ENCODE measurements at regions not wholly inside any gene's neighbourhood (a gene's known extent, or its start where the extent isn't known, plus 50 kb on each side); places are given as distances from the start of the nearest gene placed in this dataset.

DNA sequence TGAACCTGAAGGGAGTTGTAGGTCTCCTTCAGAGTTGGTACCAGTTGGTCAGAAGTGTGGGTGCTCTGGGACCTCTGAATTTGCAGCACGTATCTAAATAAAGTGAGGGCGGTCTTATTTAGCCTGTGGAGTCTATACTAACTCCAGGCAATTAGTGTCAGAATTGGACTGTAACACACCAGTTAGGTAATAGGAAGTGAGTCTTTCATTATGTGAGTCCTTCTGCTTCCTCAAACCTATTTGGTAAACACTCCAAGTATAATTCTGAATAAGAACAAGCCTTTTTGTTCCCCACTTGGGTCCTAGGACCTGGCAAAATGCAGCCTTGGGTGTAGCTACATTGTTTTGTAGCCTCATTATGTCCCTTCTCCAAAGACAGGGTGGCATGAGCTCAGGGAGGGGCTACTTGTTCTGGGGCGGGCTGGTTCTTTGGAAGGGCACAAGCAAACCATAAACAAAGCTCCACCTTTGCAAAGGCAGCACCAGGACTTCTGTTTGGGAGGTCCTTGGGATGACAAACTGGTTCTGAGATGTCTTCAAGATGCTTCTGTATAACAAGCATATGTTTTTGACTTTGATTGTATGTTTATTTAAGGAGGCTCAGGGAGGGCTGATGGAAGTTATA, 418.0 kb downstream of the ZNF536 start:
- H3K4me3 ChIP-seq (ENCODE audit: low read depth, low read length) = no peak overlapping the region
- ChIA-PET POLR2A (no interaction called here), CTCF (interaction anchor here (1.2 kb wide), 1 partner anchor 1434 kb away, joined by 4 read pairs; no protein-coding TSS in a partner anchor)
- H3K36me3 ChIP-seq (ENCODE audit: control insufficient read depth, insufficient read depth, low read length) = no peaks in the 10 kb centered on the region
- H3K27me3 ChIP-seq (ENCODE audit: control insufficient read depth, insufficient read depth, low read length) = no peaks in the 10 kb centered on the region
- no peak for TF ChIP-seq CTCF (IDR thresholded peaks at IDR 0.05; ENCODE audit: insufficient read depth, low read depth, low read length)
- no peak for DNase-seq (ENCODE audit: low read depth)

DNA sequence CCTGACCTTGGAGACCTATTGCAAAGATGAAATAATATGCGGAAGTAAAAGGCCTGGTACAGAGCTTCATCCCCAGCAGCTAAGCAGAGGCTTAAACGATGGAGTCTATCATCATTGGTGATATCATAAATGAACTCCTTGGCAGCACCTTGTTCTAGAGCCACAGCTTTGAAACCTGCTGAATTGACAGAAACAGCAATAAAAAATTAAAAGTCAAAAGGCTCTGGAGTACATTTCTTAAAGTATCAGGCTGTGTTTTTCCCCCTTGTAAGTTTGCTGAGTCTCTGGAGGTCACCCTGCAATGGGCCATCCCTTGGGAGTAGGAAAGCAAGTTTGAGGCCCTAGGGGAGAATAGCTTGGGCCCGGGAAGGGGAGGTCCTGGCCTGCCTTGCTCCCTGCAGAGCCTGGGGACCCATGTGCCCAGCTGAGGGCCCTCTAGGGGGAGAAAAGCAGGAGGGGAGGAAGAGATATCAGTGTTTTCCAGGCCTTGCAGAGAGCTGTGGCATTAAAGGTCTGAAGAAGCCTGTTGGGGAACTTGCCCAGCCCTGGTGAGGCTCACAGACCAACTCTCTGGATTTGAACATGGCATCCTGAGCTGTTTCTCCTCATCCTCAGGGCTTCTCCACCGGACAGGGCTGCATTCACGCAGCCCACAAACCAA, 416.1 kb downstream of the ZNF536 start:
- POLR2A ChIA-PET = no interaction called here
- no peak for TF ChIP-seq CTCF (IDR thresholded peaks at IDR 0.05; ENCODE audit: insufficient read depth, low read depth, low read length)
- H3K27me3 ChIP-seq (ENCODE audit: control insufficient read depth, insufficient read depth, low read length) = no peaks in the 10 kb centered on the region
- H3K36me3 ChIP-seq (ENCODE audit: control insufficient read depth, insufficient read depth, low read length) = no peaks in the 10 kb centered on the region
- CTCF ChIA-PET = interaction anchor here (0.8 kb wide), 1 partner anchor 9 kb away, joined by 3 read pairs; no protein-coding TSS in a partner anchor
- no peak for DNase-seq (ENCODE audit: low read depth)
- no peak overlapping the region for H3K4me3 ChIP-seq (ENCODE audit: low read depth, low read length)

GRCh38 chr19:30785458-30786137, 413.4 kb downstream of the ZNF536 start:
- ChIA-PET CTCF (interaction anchor here (1.0 to 2.3 kb wide), 7 partner anchors 11 to 1439 kb away, joined by 3 to 17 read pairs (median 5); no protein-coding TSS in a partner anchor), POLR2A (no interaction called here)
- H3K4me3 ChIP-seq (ENCODE audit: low read depth, low read length) = no peak overlapping the region
- H3K27me3 ChIP-seq (ENCODE audit: control insufficient read depth, insufficient read depth, low read length) = no peaks in the 10 kb centered on the region
- no peaks in the 10 kb centered on the region for H3K36me3 ChIP-seq (ENCODE audit: control insufficient read depth, insufficient read depth, low read length)
- DNase-seq (ENCODE audit: low read depth) = no peak
- no peak for TF ChIP-seq CTCF (IDR thresholded peaks at IDR 0.05; ENCODE audit: insufficient read depth, low read depth, low read length)

DNA sequence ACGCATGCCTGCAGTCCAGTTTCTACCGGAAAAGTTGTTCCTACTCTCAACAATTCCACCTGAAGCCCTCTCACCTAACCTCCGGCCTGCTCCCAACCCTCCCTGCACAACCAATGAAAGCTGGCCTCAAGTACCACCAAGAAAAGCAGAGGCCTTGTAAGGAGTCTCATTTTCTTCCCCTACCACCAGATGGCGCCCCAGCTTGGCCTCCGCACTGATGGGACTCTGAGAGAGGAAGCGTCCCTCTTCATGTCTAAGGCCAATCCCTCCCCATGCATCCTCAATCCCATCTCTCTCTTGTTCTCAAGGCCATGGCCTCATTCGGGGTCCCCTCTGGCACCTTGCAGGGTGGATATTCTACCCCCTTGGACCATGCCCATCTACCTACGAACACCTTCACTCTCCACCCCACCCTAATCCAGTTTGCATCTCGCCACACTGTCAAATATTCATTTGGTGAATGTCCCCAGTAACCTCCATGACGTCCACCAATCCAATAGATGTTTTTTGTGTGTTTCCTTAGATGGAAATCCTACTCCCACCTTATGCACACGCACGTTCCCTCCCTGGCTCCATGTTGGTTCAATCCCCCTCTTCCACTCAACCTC, 412.8 kb downstream of the ZNF536 start:
- Histone ChIP-seq H3K36me3 (ENCODE audit: control insufficient read depth, insufficient read depth, low read length) (no peaks in the 10 kb centered on the region), H3K4me3 (ENCODE audit: low read depth, low read length) (no peak overlapping the region), H3K27me3 (ENCODE audit: control insufficient read depth, insufficient read depth, low read length) (no peaks in the 10 kb centered on the region)
- peak; percentile 70 for TF ChIP-seq CTCF (IDR thresholded peaks at IDR 0.05; ENCODE audit: insufficient read depth, low read depth, low read length)
- ChIA-PET POLR2A (no interaction called here), CTCF (interaction anchor here (0.9 to 2.3 kb wide), 8 partner anchors 9 to 1440 kb away, joined by 3 to 17 read pairs (median 4); no protein-coding TSS in a partner anchor)
- no peak for DNase-seq (ENCODE audit: low read depth)

DNA sequence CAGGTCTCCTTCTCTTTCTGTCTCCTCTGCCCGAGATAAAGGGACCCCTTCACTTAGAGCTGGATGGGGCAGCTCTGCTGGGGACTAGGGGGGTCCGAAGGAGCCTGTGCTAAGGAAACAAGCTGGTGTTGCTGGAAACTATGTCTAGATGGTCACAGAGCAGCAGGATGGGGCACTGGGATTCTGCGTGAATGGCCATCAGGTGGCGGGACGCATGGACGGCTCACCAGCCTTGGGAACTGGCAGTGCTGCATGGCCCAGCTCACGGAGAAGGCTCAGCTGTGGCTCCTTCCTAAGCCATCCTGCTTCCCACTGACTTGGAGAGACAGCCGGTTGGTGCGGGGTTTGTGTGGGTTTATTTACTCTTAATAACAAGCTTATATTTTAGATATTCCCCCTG, 411.8 kb downstream of the ZNF536 start:
- no peak for TF ChIP-seq CTCF (IDR thresholded peaks at IDR 0.05; ENCODE audit: insufficient read depth, low read depth, low read length)
- H3K4me3 ChIP-seq (ENCODE audit: low read depth, low read length) = no peak overlapping the region
- POLR2A ChIA-PET = no interaction called here
- no peak for DNase-seq (ENCODE audit: low read depth)
- H3K27me3 ChIP-seq (ENCODE audit: control insufficient read depth, insufficient read depth, low read length) = no peaks in the 10 kb centered on the region
- H3K36me3 ChIP-seq (ENCODE audit: control insufficient read depth, insufficient read depth, low read length) = no peaks in the 10 kb centered on the region
- CTCF ChIA-PET = interaction anchor here (0.6 to 2.3 kb wide), 9 partner anchors 9 to 1718 kb away, joined by 3 to 17 read pairs (median 3); no protein-coding TSS in a partner anchor
